Kidney tubule cell (primary cell): ENCODE measurements at regions not wholly inside any gene's neighbourhood (a gene's known extent, or its start where the extent isn't known, plus 50 kb on each side); places are given as distances from the start of the nearest gene placed in this dataset.
A peak's percentile ranks its signal among the peaks of the same experiment; 100 is the strongest.

Source experiments
- DNase-seq: peaks from one replicate; pipeline ENCODE4 v3.0.0-alpha.2; 2018; ENCODE audit warnings: low spot score

- no peak for DNase-seq
Measured at GRCh38 chr6:1035401-1035800, 276.5 kb upstream of the FOXQ1 start.

GRCh38 chr6:1031720-1032119, 280.2 kb upstream of the FOXQ1 start:
- no peak for DNase-seq

GRCh38 chr6:1029141-1029540, 282.8 kb upstream of the FOXQ1 start:
- DNase-seq = peak; percentile 80

- DNase-seq = no peak
Measured at GRCh38 chr6:1028723-1029122, 283.2 kb upstream of the FOXQ1 start.

GRCh38 chr6:1027795-1028569, 283.9 kb upstream of the FOXQ1 start:
- peak; percentile 21 for DNase-seq

DNA sequence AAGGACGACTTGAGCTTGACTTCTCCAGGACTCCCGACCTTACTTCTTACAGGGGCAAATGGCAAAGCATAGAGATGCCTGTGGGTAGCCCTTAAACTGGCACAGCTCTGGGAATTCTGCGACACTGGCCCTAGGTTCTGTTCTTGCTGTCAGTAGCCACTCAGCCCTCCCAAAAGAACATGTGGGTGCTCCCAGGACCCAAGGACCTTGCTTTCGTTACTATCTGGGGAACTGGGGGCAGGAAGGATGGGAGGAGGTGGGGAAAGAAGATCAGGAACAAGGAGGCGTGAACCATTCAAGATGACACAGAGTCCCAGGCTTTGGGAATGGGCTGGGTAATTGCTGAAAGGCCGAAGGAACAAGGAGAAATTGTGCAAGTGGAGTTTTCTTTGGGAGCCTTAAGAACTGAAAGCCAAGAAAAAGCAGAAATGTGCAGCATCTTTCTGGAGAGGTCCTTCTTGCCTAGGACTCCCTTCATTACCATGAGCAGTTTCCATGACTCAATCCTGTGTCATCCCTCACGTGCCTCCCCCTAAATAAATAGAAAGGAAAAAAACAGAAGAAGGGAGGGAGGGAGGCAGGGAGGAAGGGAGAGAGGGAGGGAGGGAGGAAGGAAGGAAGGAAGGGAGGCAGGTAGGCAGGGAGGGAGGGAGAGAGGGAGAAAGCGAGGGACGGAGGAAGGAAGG, 284.6 kb upstream of the FOXQ1 start:
- DNase-seq = peak; percentile 71

- no peak for DNase-seq
Measured at GRCh38 chr6:1025821-1026220, 286.1 kb upstream of the FOXQ1 start.

- peak; percentile 46 for DNase-seq
Measured at GRCh38 chr6:1024587-1024986, 287.3 kb upstream of the FOXQ1 start.

GRCh38 chr6:1024161-1024560, 287.7 kb upstream of the FOXQ1 start:
- no peak for DNase-seq

DNA sequence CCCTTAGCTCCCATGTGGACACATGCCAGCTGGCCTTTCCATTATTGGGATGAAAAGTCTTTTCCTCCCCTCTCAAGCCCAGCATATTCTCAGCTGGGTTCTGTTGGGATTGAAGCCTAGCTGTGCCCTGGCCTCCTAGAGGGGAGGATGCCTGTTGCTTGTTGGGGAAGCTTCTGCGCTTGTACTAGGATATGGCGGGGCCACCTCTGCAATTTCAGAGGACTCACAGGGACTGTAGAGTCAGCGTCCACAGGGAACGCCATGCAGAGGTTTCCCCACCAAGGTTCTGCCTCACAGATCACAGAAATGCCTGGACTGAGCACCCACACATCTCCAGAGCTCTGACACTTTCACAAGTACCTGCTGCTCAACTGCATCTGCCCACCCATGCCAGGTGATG, 288.7 kb upstream of the FOXQ1 start:
- DNase-seq = no peak

GRCh38 chr6:1022719-1023118, 289.2 kb upstream of the FOXQ1 start:
- DNase-seq = no peak

DNA sequence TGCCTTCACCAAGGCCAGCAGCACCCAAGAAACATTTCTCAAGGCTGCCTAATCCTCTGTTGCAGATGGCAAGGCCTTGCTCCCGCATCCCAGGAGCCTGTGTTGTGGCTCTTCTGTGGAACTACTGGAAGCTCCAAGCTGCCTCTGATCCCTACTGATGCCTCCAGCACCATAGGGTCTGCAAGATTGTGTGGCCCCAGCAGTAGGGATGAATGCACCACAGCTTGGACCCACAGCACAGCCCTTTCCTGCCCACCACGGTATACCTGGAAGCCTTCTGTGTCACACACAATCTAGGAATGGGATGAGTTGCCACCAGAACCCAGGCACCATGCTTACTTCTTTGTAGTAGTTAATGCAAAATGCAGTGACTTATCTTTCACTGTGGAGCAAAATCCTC, 291.1 kb upstream of the FOXQ1 start:
- DNase-seq = no peak

- no peak for DNase-seq
Measured at GRCh38 chr6:1020133-1020532, 291.8 kb upstream of the FOXQ1 start.

- DNase-seq = no peak
Measured at GRCh38 chr6:1018041-1018440, 293.9 kb upstream of the FOXQ1 start.

DNA sequence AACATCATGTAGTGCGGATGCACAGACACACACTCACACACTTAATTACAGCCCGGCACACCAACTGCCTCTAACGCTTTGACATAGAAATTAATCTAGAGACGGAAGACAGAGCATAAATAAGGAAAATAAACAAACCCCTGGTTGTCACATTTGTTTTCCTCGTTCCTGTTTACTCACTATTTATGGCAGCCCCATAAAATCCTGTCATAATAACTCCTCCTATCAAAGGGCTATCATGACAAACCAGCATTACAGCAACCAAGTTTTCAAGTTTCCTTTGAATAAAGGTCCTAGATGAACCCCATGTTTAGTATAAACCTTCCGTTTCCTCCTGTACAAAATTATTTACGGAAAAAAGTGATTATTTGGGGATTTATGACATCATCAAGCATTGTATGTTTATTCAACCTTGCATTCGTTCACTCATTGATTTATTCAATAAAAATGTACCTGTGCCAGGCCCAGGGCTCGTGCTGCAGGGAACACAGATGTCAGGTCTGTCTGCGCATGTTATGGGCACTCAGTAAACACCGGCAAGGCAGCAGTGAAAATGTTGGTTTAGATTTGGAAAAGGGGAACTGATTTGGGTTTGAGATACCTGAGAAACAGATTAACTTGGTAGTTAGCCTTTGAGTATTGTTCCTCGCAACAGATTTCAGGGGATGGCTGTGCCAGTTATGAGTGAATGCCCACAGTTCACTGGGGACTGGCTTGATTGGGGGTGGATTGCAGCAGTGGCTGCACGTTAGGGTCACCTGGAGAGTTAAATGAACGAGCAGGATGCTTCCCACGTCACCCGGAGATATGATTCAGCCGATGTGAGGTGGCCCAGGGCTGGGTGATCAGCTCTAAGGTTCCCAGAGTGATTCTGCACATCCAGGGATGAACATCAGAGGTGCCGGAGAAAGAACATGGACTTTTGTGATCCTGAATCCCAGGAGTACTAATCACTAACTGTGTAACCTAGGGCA, 295.3 kb upstream of the FOXQ1 start:
- DNase-seq = no peak

- peak; percentile 50 for DNase-seq
Measured at GRCh38 chr6:1015825-1016224, 296.1 kb upstream of the FOXQ1 start.

GRCh38 chr6:1014431-1014807, 297.5 kb upstream of the FOXQ1 start:
- DNase-seq = no peak

- no peak for DNase-seq
Measured at GRCh38 chr6:1013656-1014430, 298.1 kb upstream of the FOXQ1 start.

GRCh38 chr6:1009103-1009502, 302.8 kb upstream of the FOXQ1 start:
- DNase-seq = no peak

GRCh38 chr6:1007159-1007558, 304.7 kb upstream of the FOXQ1 start:
- DNase-seq = no peak

DNA sequence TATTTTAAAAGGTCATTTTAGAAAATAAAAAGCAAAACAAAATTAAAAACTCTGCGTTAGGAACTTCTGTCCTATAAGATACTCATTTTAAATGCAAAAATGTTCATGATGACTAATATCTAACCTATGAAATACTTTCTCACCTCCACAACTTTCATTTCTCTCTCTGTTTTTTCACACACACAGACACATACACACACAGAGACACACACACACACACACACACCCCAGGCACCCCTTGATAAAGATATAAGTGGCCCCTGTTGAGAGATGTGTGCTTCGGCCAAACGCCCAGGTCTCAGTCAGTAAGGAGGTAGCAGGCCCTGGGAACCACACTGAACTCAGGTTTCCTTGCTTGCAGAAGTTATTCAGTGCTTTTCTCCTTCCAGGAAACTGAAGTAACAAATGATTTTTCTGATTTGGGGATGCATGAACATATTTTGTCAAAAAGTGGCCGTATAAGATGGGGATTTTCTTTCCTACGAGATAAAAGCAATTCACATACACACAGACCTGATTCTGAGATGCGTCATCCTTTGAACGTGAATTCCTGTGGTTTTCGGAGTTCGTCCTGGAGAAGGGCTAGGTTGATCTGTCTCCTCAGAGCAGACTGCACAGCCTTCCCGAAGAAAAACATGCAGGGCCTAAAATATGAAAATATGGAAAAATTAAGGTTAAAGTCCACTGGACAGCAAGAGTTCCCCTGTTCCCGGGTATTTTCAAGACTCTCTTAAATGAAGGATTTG, 306.8 kb upstream of the FOXQ1 start:
- no peak for DNase-seq
